ENCODE measurements at regions not wholly inside any gene's neighbourhood (a gene's known extent, or its start where the extent isn't known, plus 50 kb on each side); places are given as distances from the start of the nearest gene placed in this dataset.

GRCh38 chr2:38174131-38174530 is 98.2 kb upstream of the CYP1B1 start:
- peak overlapping the region; percentile 80; the same call in 2 of the 3 replicates for H2BK15ac ChIP-seq (ENCODE audit: low read depth, low read length)
- ChIA-PET POLR2A (ENCODE audit: unreplicated experiment) (interaction anchor here (0.6 kb wide), 1 partner anchor 641 kb away, joined by 13 read pairs; no protein-coding TSS in a partner anchor), CTCF (interaction anchor here (0.6 kb wide), 1 partner anchor 98 kb away, joined by 3 read pairs; the partner anchor contains the start of gene CYP1B1)
- H4K20me1 ChIP-seq (ENCODE audit: insufficient read depth, low read length) = no peaks in the 10 kb centered on the region; the same call in 1 of the 2 replicates
- peak overlapping the region; percentile 95 for H3K18ac ChIP-seq (ENCODE audit: low read depth, low read length)
- peak overlapping the region; percentile 47 for H4K91ac ChIP-seq (ENCODE audit: insufficient read depth, low read depth, low read length)
- peak overlapping the region; percentile 81 for H2BK5ac ChIP-seq (ENCODE audit: low read depth, low read length, poor library complexity, severe bottlenecking)
- H2AK9ac ChIP-seq (replicated peaks; ENCODE audit: low read depth, low read length, poor library complexity) = no peak overlapping the region
- peak overlapping the region; percentile 70; the same call in 1 of the 2 replicates for H3K27ac ChIP-seq (ENCODE audit: insufficient read depth, low read length)
- H2BK20ac ChIP-seq (ENCODE audit: low read depth, low read length) = peak overlapping the region; percentile 94; the same call in 1 of the 2 replicates
- no peak overlapping the region for H2AFZ ChIP-seq (replicated peaks; ENCODE audit: low read length, poor library complexity)
- WGBS, 2 experiments (ENCODE audit: extremely low coverage in 2 of 2, insufficient read length in 1 of 2) = no CpG with 5 or more reads among the region's 2 CpGs
- H2AK5ac ChIP-seq (ENCODE audit: low read depth, low read length) = peak overlapping the region; percentile 36
- no peak overlapping the region for H3K9ac ChIP-seq (ENCODE audit: low read depth, low read length)
- peaks cover 11% of the 10 kb centered on the region for H3K9me1 ChIP-seq (ENCODE audit: insufficient read depth, low read length)
- ATAC-seq (ENCODE audit: low read depth) = no peak
- H3K27me3 ChIP-seq (ENCODE audit: control insufficient read depth, insufficient read depth, low read length) = no peaks in the 10 kb centered on the region
- no peak for DNase-seq
- no peak overlapping the region for H3K56ac ChIP-seq (ENCODE audit: extremely low read depth, insufficient read depth, low read length)
- no peaks in the 10 kb centered on the region for H3K79me1 ChIP-seq (ENCODE audit: low read depth in 1 of 2, low read length in 2 of 2)
- H3K4ac ChIP-seq (ENCODE audit: low read depth, low read length) = peak overlapping the region; percentile 86; the same call in 1 of the 2 replicates
- in situ Hi-C loops (cut with MboI; ENCODE audit: low sequenced_read_pairs) (no loop called here), intact Hi-C loops (cut with micrococcal nuclease) (loop anchor here (2.0 kb wide), 1 partner anchor 27 kb away; no protein-coding TSS in a partner anchor), dilution Hi-C loops (cut with HindIII; ENCODE audit: low sequenced_read_pairs, unreplicated experiment) (no loop called here)
- no peak for TF ChIP-seq FOS (IDR thresholded peaks at IDR 0.05; ENCODE audit: low read depth, low read length)
- H3K14ac ChIP-seq (replicated peaks; ENCODE audit: low read depth, low read length) = peak overlapping the region; percentile 43
- peak overlapping the region; percentile 83 to 84 for H4K8ac ChIP-seq (ENCODE audit: low read depth in 2 of 2, low read length in 2 of 2)
- H3K4me2 ChIP-seq (ENCODE audit: low read depth, low read length) = no peak overlapping the region
- peak overlapping the region; percentile 75 for H2BK120ac ChIP-seq (ENCODE audit: low read depth, low read length)
- peaks cover 29% of the 10 kb centered on the region for H3K4me1 ChIP-seq (ENCODE audit: control insufficient read depth, insufficient read depth, low read length)
- BruUV-seq (replicated peaks) = no TSS peak
- H3K4me3 ChIP-seq (ENCODE audit: insufficient read depth, low read depth, low read length) = no peak overlapping the region
- no peaks in the 10 kb centered on the region for H3K36me3 ChIP-seq (ENCODE audit: control insufficient read depth, insufficient read depth, low read length)
- peak overlapping the region; percentile 41; the same call in 1 of the 2 replicates for H3K23ac ChIP-seq (ENCODE audit: low read depth, low read length)
- 0 out of 2 replicates have a peak, but pooled peaks cover 2% of the 10 kb centered on the region for H3K9me3 ChIP-seq (ENCODE audit: control insufficient read depth, insufficient read depth, low read length)
- peak overlapping the region; percentile 57 for H4K5ac ChIP-seq (ENCODE audit: low read depth, low read length)
